LNCaP clone FGC (cell line): ENCODE measurements at regions not wholly inside any gene's neighbourhood (a gene's known extent, or its start where the extent isn't known, plus 50 kb on each side); places are given as distances from the start of the nearest gene placed in this dataset.

Experiments used
- DNase-seq: peaks from one replicate; pipeline ENCODE4 v3.0.0-alpha.2; 2011; ENCODE audit warnings: low read depth
- H3K4me3 ChIP-seq: 2 replicates; pipeline ENCODE4 v1.5.1; 2011; ENCODE audit warnings: mild to moderate bottlenecking, low read depth, low read length, control low read depth
- CTCF ChIP-seq: IDR thresholded peaks from 2 replicates; pipeline ENCODE4 v1.5.1; 2012; ENCODE audit warnings: mild to moderate bottlenecking; ENCODE audit not compliant: control insufficient read depth, insufficient read depth; ENCODE audit errors: extremely low read depth

- no peak overlapping the region for H3K4me3 ChIP-seq
- no peak for TF ChIP-seq CTCF
- no peak for DNase-seq
Measured at GRCh38 chr1:194693244-194693643, 1506.8 kb upstream of the B3GALT2 start.

DNA sequence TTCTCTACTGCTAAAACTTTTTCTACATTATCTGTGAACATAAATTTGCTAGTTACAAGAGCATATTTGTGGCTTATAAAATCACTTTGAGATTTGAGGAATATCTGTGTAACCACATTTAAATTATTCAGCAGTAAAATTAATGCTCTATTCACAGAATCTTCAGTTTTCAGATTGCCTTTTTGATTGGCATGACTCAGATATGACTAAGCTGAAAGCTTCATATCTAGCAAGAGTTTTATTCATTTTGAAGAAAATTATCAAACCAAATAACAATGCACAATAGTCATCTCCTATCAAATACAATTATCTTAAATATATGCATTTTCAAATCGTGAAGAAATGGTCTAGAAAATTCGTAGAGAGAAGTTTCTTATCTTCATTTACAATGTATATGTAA lies 1498.2 kb upstream of the B3GALT2 start:
- TF ChIP-seq CTCF, result no peak
- H3K4me3 ChIP-seq, result no peak overlapping the region
- no peak for DNase-seq

- H3K4me3 ChIP-seq, result no peak overlapping the region
- no peak for TF ChIP-seq CTCF
- no peak for DNase-seq
Measured at GRCh38 chr1:194658090-194658439, 1471.7 kb upstream of the B3GALT2 start.

GRCh38 chr1:194654956-194655355 lies 1468.5 kb upstream of the B3GALT2 start:
- H3K4me3 ChIP-seq, result no peak overlapping the region
- DNase-seq, result no peak
- no peak for TF ChIP-seq CTCF

DNA sequence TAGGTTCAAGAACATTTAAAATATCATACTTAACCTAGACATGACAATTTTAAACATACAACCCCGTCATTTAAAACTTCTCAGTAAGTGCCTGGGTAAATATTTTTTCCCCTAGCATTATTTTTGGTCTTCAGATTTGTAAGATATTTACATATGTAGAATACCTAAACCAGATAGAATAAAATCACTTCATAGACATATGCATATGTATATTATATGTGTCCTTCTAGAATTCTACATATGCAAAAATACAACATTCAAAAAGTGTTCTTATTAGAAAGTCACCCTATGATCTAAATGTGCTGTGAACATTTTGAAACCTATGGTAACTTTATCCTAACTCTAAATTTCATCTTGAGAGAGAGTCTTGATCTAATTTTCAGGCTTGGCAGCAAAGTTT lies 1467.0 kb upstream of the B3GALT2 start:
- no peak overlapping the region for H3K4me3 ChIP-seq
- no peak for TF ChIP-seq CTCF
- no peak for DNase-seq

GRCh38 chr1:194647118-194647517 lies 1460.7 kb upstream of the B3GALT2 start:
- no peak for DNase-seq
- H3K4me3 ChIP-seq, result no peak overlapping the region
- no peak for TF ChIP-seq CTCF

- no peak overlapping the region for H3K4me3 ChIP-seq
- TF ChIP-seq CTCF, result no peak
- no peak for DNase-seq
Measured at GRCh38 chr1:194644528-194644927, 1458.1 kb upstream of the B3GALT2 start.
